CD14-positive monocyte (primary cell): ENCODE measurements at regions not wholly inside any gene's neighbourhood (a gene's known extent, or its start where the extent isn't known, plus 50 kb on each side); places are given as distances from the start of the nearest gene placed in this dataset.

Source experiments
- DNase-seq, 3 donors: peaks; one replicate each; pipeline ENCODE4 v3.0.0-alpha.2; 2011 to 2022
- H2AFZ ChIP-seq: 2 replicates; pipeline ENCODE4 v1.6.0; 2012; ENCODE audit warnings: mild to moderate bottlenecking, low read depth, low read length, inconsistent platforms; ENCODE audit not compliant: insufficient read depth, poor library complexity, severe bottlenecking
- H3K27ac ChIP-seq, 2 donors: 1 replicate in 1 of 2; 2 replicates in 1 of 2; pipeline ENCODE4 v1.5.1; 2012 to 2013; ENCODE audit warnings: low read length in 2 of 2, control low read depth in 1 of 2, inconsistent platforms in 1 of 2, low read depth in 1 of 2, mild to moderate bottlenecking in 1 of 2
- H3K27me3 ChIP-seq, 2 donors: one replicate each; pipeline versions ENCODE4 v1.6.0 to v1.6.1; 2011 to 2013; ENCODE audit warnings: low read length in 2 of 2; ENCODE audit not compliant: control insufficient read depth in 2 of 2, insufficient read depth in 2 of 2
- H3K36me3 ChIP-seq, 2 donors: replicated peaks in 1 of 2; 1 replicate in 1 of 2; 2 replicates in 1 of 2; pipeline versions ENCODE4 v1.5.1 to v1.6.1; 2012 to 2013; ENCODE audit warnings: low read length in 2 of 2, control low read depth in 1 of 2, inconsistent platforms in 1 of 2, mild to moderate bottlenecking in 1 of 2; ENCODE audit not compliant: insufficient read depth in 2 of 2, control insufficient read depth in 1 of 2
- H3K4me1 ChIP-seq, 2 donors: 1 replicate in 1 of 2; 2 replicates in 1 of 2; pipeline versions ENCODE4 v1.5.1 to v1.6.1; 2012 to 2013; ENCODE audit warnings: low read length in 2 of 2, control low read depth in 1 of 2, inconsistent platforms in 1 of 2, mild to moderate bottlenecking in 1 of 2, moderate library complexity in 1 of 2; ENCODE audit not compliant: insufficient read depth in 2 of 2, control insufficient read depth in 1 of 2
- H3K4me2 ChIP-seq: replicated peaks from 2 replicates; pipeline ENCODE3; 2012; ENCODE audit warnings: low read length, moderate library complexity, mild to moderate bottlenecking; ENCODE audit not compliant: poor library complexity, severe bottlenecking; ENCODE audit errors: extremely low read depth
- H3K4me3 ChIP-seq, 3 experiments: fragments of 200-600 bp in 1 of 3; sonication (generic) in 1 of 3; replicated peaks in 1 of 3; 1 replicate in 2 of 3; 2 replicates in 1 of 3; pipeline ENCODE4 v1.5.1; 2011 to 2013; ENCODE audit warnings: low read length in 3 of 3, mild to moderate bottlenecking in 3 of 3, control low read depth in 2 of 3, low read depth in 2 of 3, inconsistent platforms in 1 of 3, moderate library complexity in 1 of 3
- H3K79me2 ChIP-seq: 2 replicates; pipeline ENCODE4 v1.6.0; 2012; ENCODE audit warnings: mild to moderate bottlenecking, control low read depth, inconsistent platforms, low read length, moderate library complexity; ENCODE audit not compliant: insufficient read depth
- H3K9ac ChIP-seq: 2 replicates; pipeline ENCODE4 v1.6.0; 2017; ENCODE audit warnings: low read length, mild to moderate bottlenecking; ENCODE audit not compliant: insufficient read depth, poor library complexity, severe bottlenecking
- H3K9me3 ChIP-seq, 2 donors: replicated peaks in 1 of 2; 1 replicate in 1 of 2; 2 replicates in 1 of 2; pipeline versions ENCODE4 v1.5.1 to v1.6.1; 2012 to 2013; ENCODE audit warnings: low read length in 2 of 2, control low read depth in 1 of 2; ENCODE audit not compliant: control insufficient read depth in 1 of 2, insufficient read depth in 1 of 2
- H4K20me1 ChIP-seq: 2 replicates; pipeline ENCODE4 v1.6.0; 2012; ENCODE audit warnings: mild to moderate bottlenecking, low read length, control low read depth, moderate library complexity; ENCODE audit not compliant: insufficient read depth
- H3K27ac Mint-ChIP-seq, 7 donors: one replicate each; pipeline ENCODE4 v1.8.0; 2020; ENCODE audit warnings: mild to moderate bottlenecking in 7 of 7, mixed read lengths in 7 of 7, moderate library complexity in 6 of 7, inconsistent platforms in 2 of 7
- H3K27me3 Mint-ChIP-seq, 3 donors: one replicate each; pipeline ENCODE4 v1.8.0; 2021 to 2022; ENCODE audit warnings: low read depth in 3 of 3, mild to moderate bottlenecking in 3 of 3, mixed read lengths in 3 of 3, moderate library complexity in 3 of 3, inconsistent platforms in 1 of 3
- H3K36me3 Mint-ChIP-seq, 2 donors: one replicate each; pipeline ENCODE4 v1.8.0; 2020; ENCODE audit warnings: mixed read lengths in 2 of 2, inconsistent platforms in 1 of 2, mild to moderate bottlenecking in 1 of 2
- H3K4me1 Mint-ChIP-seq: one replicate; pipeline ENCODE4 v1.8.0; 2020; ENCODE audit warnings: mild to moderate bottlenecking, mixed read lengths
- H3K4me3 Mint-ChIP-seq, 2 donors: one replicate each; pipeline ENCODE4 v1.8.0; 2020; ENCODE audit warnings: mild to moderate bottlenecking in 2 of 2, mixed read lengths in 2 of 2, moderate library complexity in 1 of 2
- H3K9me3 Mint-ChIP-seq, 7 donors: one replicate each; pipeline ENCODE4 v1.8.0; 2020 to 2022; ENCODE audit warnings: mixed read lengths in 7 of 7, mild to moderate bottlenecking in 6 of 7, moderate library complexity in 6 of 7, inconsistent platforms in 2 of 7
- WGBS: methylation state at CpG from one replicate; pipeline ENCODE4 v1.1.5; 2013; ENCODE audit warnings: missing lambda C conversion rate; ENCODE audit not compliant: insufficient coverage; 5-methylcytosine and 5-hydroxymethylcytosine counted together
- intact Hi-C, 2 donors: fragments of 100-400 bp; cut with micrococcal nuclease; formaldehyde crosslinking; loops; one replicate each; pipeline versions ENCODE4 v1.15.0 to v1.15.1; 2023
- TF ChIP-seq, protein P1 (sequence below): fragments of 200-600 bp; IDR thresholded peaks from one replicate; pipeline ENCODE4 v1.8.0; 2022; ENCODE audit warnings: antibody characterized with exemption, mild to moderate bottlenecking

DNA sequence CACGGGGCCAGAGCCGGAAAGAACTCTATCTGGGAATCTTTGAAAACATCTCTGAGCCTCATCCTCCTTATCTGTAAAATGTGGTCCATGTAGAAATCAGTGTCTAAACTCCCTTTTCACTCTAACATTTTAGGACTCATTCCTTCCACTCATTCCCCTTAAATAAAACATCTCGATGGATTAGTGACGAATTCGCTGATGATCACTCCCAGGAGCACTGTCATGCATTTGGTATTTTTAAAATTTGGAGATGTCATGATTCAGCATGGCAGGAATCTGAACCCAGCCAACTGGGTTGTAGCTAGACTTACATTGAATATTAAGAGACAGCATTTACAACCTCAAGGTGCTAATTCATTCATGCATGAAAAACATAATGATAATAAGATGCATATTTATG, 88.1 kb downstream of the SPANXN3 start:
- no CpG with 5 or more reads among the region's 5 CpGs for WGBS
- intact Hi-C loops = no loop called here
- no peak overlapping the region for H3K27ac Mint-ChIP-seq

GRCh38 chrX:143401160-143401559, 116.1 kb downstream of the SPANXN3 start:
- no peaks in the 10 kb centered on the region for H4K20me1 ChIP-seq
- no peaks in the 10 kb centered on the region for H3K4me1 ChIP-seq
- Mint-ChIP-seq H3K27me3 (no peaks in the 10 kb centered on the region), H3K4me1 (no peaks in the 10 kb centered on the region), H3K4me3 (no peak overlapping the region), H3K36me3 (no peaks in the 10 kb centered on the region), H3K9me3 (no peaks in the 10 kb centered on the region), H3K27ac (no peak overlapping the region)
- H3K27ac ChIP-seq = no peak overlapping the region
- no peaks in the 10 kb centered on the region for H3K27me3 ChIP-seq
- H3K4me3 ChIP-seq = no peak overlapping the region
- no peak overlapping the region for H2AFZ ChIP-seq
- intact Hi-C loops = no loop called here
- WGBS = no CpG with 5 or more reads among the region's 6 CpGs
- H3K9ac ChIP-seq = no peak overlapping the region
- H3K36me3 ChIP-seq = no peaks in the 10 kb centered on the region
- H3K4me2 ChIP-seq = no peak overlapping the region
- H3K9me3 ChIP-seq = no peaks in the 10 kb centered on the region
- H3K79me2 ChIP-seq = no peaks in the 10 kb centered on the region
- no peak for DNase-seq
- TF ChIP-seq, protein P1, sequence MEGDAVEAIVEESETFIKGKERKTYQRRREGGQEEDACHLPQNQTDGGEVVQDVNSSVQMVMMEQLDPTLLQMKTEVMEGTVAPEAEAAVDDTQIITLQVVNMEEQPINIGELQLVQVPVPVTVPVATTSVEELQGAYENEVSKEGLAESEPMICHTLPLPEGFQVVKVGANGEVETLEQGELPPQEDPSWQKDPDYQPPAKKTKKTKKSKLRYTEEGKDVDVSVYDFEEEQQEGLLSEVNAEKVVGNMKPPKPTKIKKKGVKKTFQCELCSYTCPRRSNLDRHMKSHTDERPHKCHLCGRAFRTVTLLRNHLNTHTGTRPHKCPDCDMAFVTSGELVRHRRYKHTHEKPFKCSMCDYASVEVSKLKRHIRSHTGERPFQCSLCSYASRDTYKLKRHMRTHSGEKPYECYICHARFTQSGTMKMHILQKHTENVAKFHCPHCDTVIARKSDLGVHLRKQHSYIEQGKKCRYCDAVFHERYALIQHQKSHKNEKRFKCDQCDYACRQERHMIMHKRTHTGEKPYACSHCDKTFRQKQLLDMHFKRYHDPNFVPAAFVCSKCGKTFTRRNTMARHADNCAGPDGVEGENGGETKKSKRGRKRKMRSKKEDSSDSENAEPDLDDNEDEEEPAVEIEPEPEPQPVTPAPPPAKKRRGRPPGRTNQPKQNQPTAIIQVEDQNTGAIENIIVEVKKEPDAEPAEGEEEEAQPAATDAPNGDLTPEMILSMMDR = no peak

More for the DNA sequence above, 88.1 kb downstream of the SPANXN3 start:
- Mint-ChIP-seq H3K9me3 (peaks cover 0 to 2% (median 0%) of the 10 kb centered on the region in 7 donors), H3K4me1 (no peaks in the 10 kb centered on the region), H3K27me3 (no peaks in the 10 kb centered on the region), H3K36me3 (no peaks in the 10 kb centered on the region), H3K4me3 (no peak overlapping the region)
- Histone ChIP-seq H3K9ac (no peak overlapping the region), H3K79me2 (no peaks in the 10 kb centered on the region), H4K20me1 (no peaks in the 10 kb centered on the region), H3K9me3 (no peaks in the 10 kb centered on the region), H3K36me3 (no peaks in the 10 kb centered on the region), H2AFZ (no peak overlapping the region), H3K4me3 (no peak overlapping the region), H3K4me2 (no peak overlapping the region), H3K4me1 (no peaks in the 10 kb centered on the region), H3K27ac (no peak overlapping the region), H3K27me3 (no peaks in the 10 kb centered on the region)
- no peak for DNase-seq
- TF ChIP-seq, protein P1 = no peak
